GM12875 (cell line): ENCODE measurements at regions not wholly inside any gene's neighbourhood (a gene's known extent, or its start where the extent isn't known, plus 50 kb on each side); places are given as distances from the start of the nearest gene placed in this dataset.
"Not testable (repeated sequence)": the region's sequence is repeated elsewhere in the genome, so short reads cannot be mapped to it uniquely, and the experiment has no call there.

Experiments
- H3K4me3 ChIP-seq: one replicate; pipeline ENCODE4 v1.5.1; 2011; ENCODE audit warnings: low read depth, low read length, control low read depth
- CTCF ChIP-seq: IDR thresholded peaks from 2 replicates; pipeline ENCODE4 v1.5.1; 2011; ENCODE audit warnings: low read depth, mild to moderate bottlenecking, control low read depth, inconsistent platforms, low read length, moderate library complexity, borderline replicate concordance; ENCODE audit not compliant: insufficient read depth

GRCh38 chr15:26032162-26032846 is 169.2 kb upstream of the ATP10A start:
- no peak overlapping the region for H3K4me3 ChIP-seq
- no peak for TF ChIP-seq CTCF

- H3K4me3 ChIP-seq = not testable (repeated sequence)
Measured at GRCh38 chr15:26029586-26029985, 166.5 kb upstream of the ATP10A start.

GRCh38 chr15:26029146-26029545 is 166.0 kb upstream of the ATP10A start:
- no peak overlapping the region for H3K4me3 ChIP-seq
- TF ChIP-seq CTCF = no peak

- no peak overlapping the region for H3K4me3 ChIP-seq
Measured at GRCh38 chr15:26028086-26028740, 165.1 kb upstream of the ATP10A start.

GRCh38 chr15:26026671-26027070 is 163.5 kb upstream of the ATP10A start:
- H3K4me3 ChIP-seq = not testable (repeated sequence)

More at GRCh38 chr15:26028086-26028740, 165.1 kb upstream of the ATP10A start:
- TF ChIP-seq CTCF = no peak

- no peak overlapping the region for H3K4me3 ChIP-seq
- no peak for TF ChIP-seq CTCF
Measured at GRCh38 chr15:26024241-26024640, 161.1 kb upstream of the ATP10A start.

GRCh38 chr15:26023691-26024090 is 160.6 kb upstream of the ATP10A start:
- TF ChIP-seq CTCF = no peak
- no peak overlapping the region for H3K4me3 ChIP-seq

- no peak overlapping the region for H3K4me3 ChIP-seq
- no peak for TF ChIP-seq CTCF
Measured at GRCh38 chr15:26023231-26023630, 160.1 kb upstream of the ATP10A start.
